HEK293 (cell line): ENCODE measurements at regions not wholly inside any gene's neighbourhood (a gene's known extent, or its start where the extent isn't known, plus 50 kb on each side); places are given as distances from the start of the nearest gene placed in this dataset.

Experiments used
- CTCF ChIA-PET: fragments of 350-600 bp; formaldehyde crosslinking; extraction: SDS; loops from one replicate; lab custom pipeline; 2021; ENCODE audit warnings: antibody characterized with exemption; lab: Yijun Ruan, JAX
- POLR2A ChIA-PET: fragments of 300-600 bp; formaldehyde crosslinking; extraction: SDS; loops from one replicate; lab custom pipeline; 2020; ENCODE audit warnings: antibody characterized with exemption, inconsistent platforms; lab: Yijun Ruan, JAX
- H3K27ac ChIP-seq: fragments of 200-500 bp; sonication (Bioruptor generic); 2 replicates; pipeline ENCODE4 v1.5.1; 2014; ENCODE audit warnings: low read depth, low read length, control low read depth, inconsistent platforms; ENCODE audit errors: extremely low read depth
- H3K36me3 ChIP-seq, 2 experiments: fragments of 200-500 bp in 1 of 2; sonication (Bioruptor generic) in 1 of 2; 1 replicate in 1 of 2; 2 replicates in 1 of 2; pipeline ENCODE4 v1.5.1; 2014 to 2017; ENCODE audit warnings: inconsistent platforms in 2 of 2, low read length in 2 of 2; ENCODE audit not compliant: control insufficient read depth in 2 of 2, insufficient read depth in 1 of 2
- H3K4me1 ChIP-seq: fragments of 200-500 bp; sonication (Bioruptor generic); 2 replicates; pipeline ENCODE4 v1.5.1; 2014; ENCODE audit warnings: mild to moderate bottlenecking, low read length, inconsistent platforms; ENCODE audit not compliant: control insufficient read depth, insufficient read depth
- H3K4me3 ChIP-seq: 2 replicates; pipeline ENCODE4 v1.5.1; 2011; ENCODE audit warnings: low read depth, mild to moderate bottlenecking, control low read depth, low read length, moderate library complexity
- H3K9me3 ChIP-seq: fragments of 200-500 bp; sonication (Bioruptor generic); 2 replicates; pipeline ENCODE4 v1.5.1; 2014; ENCODE audit warnings: low read depth, low read length, inconsistent platforms; ENCODE audit not compliant: control insufficient read depth, insufficient read depth
- ZFHX2 ChIP-seq: fragments of 450-650 bp; formaldehyde crosslinking; conservative IDR thresholded peaks from 2 replicates; pipeline ENCODE4 v1.5.1; 2016; ENCODE audit warnings: missing biosample characterization, missing genetic modification characterization
- ZFP41 ChIP-seq: fragments of 450-650 bp; formaldehyde crosslinking; IDR thresholded peaks from 2 replicates; pipeline ENCODE4 v1.5.1; 2016; ENCODE audit warnings: missing biosample characterization, missing genetic modification characterization, borderline replicate concordance
- ZNF138 ChIP-seq: fragments of 450-650 bp; formaldehyde crosslinking; IDR thresholded peaks from 2 replicates; pipeline ENCODE4 v1.5.1; 2016; ENCODE audit warnings: missing biosample characterization, missing genetic modification characterization, borderline replicate concordance
- ZNF354C ChIP-seq: fragments of 450-650 bp; formaldehyde crosslinking; IDR thresholded peaks from 2 replicates; pipeline ENCODE4 v1.5.1; 2016; ENCODE audit warnings: missing biosample characterization, missing genetic modification characterization, low read depth, borderline replicate concordance
- ZNF37A ChIP-seq: fragments of 450-650 bp; IDR thresholded peaks from 2 replicates; pipeline ENCODE4 v1.5.1; 2018; ENCODE audit warnings: missing biosample characterization, missing genetic modification characterization
- ZNF529 ChIP-seq: fragments of 450-650 bp; formaldehyde crosslinking; IDR thresholded peaks from 2 replicates; pipeline ENCODE4 v1.5.1; 2017; ENCODE audit warnings: missing genetic modification characterization, missing biosample characterization; ENCODE audit not compliant: insufficient replicate concordance
- ZNF560 ChIP-seq: fragments of 450-650 bp; formaldehyde crosslinking; IDR thresholded peaks from 2 replicates; pipeline ENCODE4 v1.5.1; 2017; ENCODE audit warnings: missing biosample characterization, missing genetic modification characterization, borderline replicate concordance
- ZNF561 ChIP-seq: fragments of 450-650 bp; IDR thresholded peaks from 2 replicates; pipeline ENCODE4 v1.5.1; 2018; ENCODE audit warnings: missing biosample characterization, missing genetic modification characterization, borderline replicate concordance
- ZNF585B ChIP-seq: fragments of 450-650 bp; formaldehyde crosslinking; IDR thresholded peaks from 2 replicates; pipeline ENCODE4 v1.5.1; 2016; ENCODE audit warnings: missing biosample characterization, missing genetic modification characterization
- ZNF610 ChIP-seq: fragments of 450-650 bp; formaldehyde crosslinking; IDR thresholded peaks from 2 replicates; pipeline ENCODE4 v1.5.1; 2016; ENCODE audit warnings: missing biosample characterization, missing genetic modification characterization, borderline replicate concordance
- ZNF654 ChIP-seq: fragments of 450-650 bp; formaldehyde crosslinking; IDR thresholded peaks from 2 replicates; pipeline ENCODE4 v1.5.1; 2016; ENCODE audit warnings: low read depth, missing biosample characterization, missing genetic modification characterization
- ZNF747 ChIP-seq: fragments of 450-650 bp; formaldehyde crosslinking; IDR thresholded peaks from 2 replicates; pipeline ENCODE4 v1.5.1; 2016; ENCODE audit warnings: missing biosample characterization, missing genetic modification characterization
- TF ChIP-seq, protein P1 (sequence below): fragments of 450-650 bp; formaldehyde crosslinking; conservative IDR thresholded peaks from 2 replicates; pipeline ENCODE4 v1.5.1; 2016; ENCODE audit warnings: low read depth, missing biosample characterization, missing genetic modification characterization
- TF ChIP-seq, protein P2 (sequence below): fragments of 450-650 bp; formaldehyde crosslinking; IDR thresholded peaks from 2 replicates; pipeline ENCODE4 v1.5.1; 2017; ENCODE audit warnings: missing biosample characterization, missing genetic modification characterization
- TF ChIP-seq, protein P3 (sequence below): fragments of 450-650 bp; formaldehyde crosslinking; IDR thresholded peaks from 2 replicates; pipeline ENCODE4 v1.5.1; 2017; ENCODE audit warnings: missing biosample characterization, missing genetic modification characterization
- TF ChIP-seq, protein P4 (sequence below): fragments of 450-650 bp; formaldehyde crosslinking; IDR thresholded peaks from 2 replicates; pipeline ENCODE4 v1.5.1; 2016; ENCODE audit warnings: missing biosample characterization, missing genetic modification characterization, borderline replicate concordance
- TF ChIP-seq, protein P5 (sequence below): fragments of 450-650 bp; formaldehyde crosslinking; IDR thresholded peaks from 2 replicates; pipeline ENCODE4 v1.5.1; 2016; ENCODE audit warnings: missing biosample characterization, missing genetic modification characterization

DNA sequence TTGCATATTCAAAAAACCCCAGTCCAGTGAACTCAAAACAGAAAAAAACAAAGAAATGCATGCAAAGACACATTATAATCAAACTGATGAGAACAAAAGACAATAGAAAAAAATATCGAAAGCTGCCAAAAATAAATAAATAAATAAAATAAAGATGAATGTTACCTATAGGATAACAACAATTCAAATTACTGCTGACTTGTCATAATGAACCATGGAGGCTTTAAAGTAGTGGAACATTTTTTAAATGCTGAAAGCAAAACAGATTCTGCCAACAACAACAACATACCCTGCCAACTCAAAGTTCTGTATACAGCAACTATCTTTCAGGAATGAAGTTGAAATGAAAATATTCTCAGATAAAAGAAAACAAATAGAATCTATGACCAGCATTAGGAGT, 116.6 kb downstream of the CBLN1 start:
- Histone ChIP-seq H3K4me3 (no peak overlapping the region), H3K9me3 (no peaks in the 10 kb centered on the region), H3K4me1 (no peaks in the 10 kb centered on the region), H3K36me3 (no peaks in the 10 kb centered on the region), H3K27ac (no peak overlapping the region)
- TF ChIP-seq ZFHX2 (no peak), ZNF654 (tag by site-specific recombination) (no peak), ZFP41 (tag by site-specific recombination) (no peak), ZNF354C (tag by site-specific recombination) (no peak), ZNF585B (no peak), ZNF610 (tag by site-specific recombination) (no peak), ZNF561 (tag by site-specific recombination) (no peak)
- TF ChIP-seq, protein P1, sequence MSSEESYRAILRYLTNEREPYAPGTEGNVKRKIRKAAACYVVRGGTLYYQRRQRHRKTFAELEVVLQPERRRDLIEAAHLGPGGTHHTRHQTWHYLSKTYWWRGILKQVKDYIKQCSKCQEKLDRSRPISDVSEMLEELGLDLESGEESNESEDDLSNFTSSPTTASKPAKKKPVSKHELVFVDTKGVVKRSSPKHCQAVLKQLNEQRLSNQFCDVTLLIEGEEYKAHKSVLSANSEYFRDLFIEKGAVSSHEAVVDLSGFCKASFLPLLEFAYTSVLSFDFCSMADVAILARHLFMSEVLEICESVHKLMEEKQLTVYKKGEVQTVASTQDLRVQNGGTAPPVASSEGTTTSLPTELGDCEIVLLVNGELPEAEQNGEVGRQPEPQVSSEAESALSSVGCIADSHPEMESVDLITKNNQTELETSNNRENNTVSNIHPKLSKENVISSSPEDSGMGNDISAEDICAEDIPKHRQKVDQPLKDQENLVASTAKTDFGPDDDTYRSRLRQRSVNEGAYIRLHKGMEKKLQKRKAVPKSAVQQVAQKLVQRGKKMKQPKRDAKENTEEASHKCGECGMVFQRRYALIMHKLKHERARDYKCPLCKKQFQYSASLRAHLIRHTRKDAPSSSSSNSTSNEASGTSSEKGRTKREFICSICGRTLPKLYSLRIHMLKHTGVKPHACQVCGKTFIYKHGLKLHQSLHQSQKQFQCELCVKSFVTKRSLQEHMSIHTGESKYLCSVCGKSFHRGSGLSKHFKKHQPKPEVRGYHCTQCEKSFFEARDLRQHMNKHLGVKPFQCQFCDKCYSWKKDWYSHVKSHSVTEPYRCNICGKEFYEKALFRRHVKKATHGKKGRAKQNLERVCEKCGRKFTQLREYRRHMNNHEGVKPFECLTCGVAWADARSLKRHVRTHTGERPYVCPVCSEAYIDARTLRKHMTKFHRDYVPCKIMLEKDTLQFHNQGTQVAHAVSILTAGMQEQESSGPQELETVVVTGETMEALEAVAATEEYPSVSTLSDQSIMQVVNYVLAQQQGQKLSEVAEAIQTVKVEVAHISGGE (tag by site-specific recombination) = no peak
- TF ChIP-seq, protein P2, sequence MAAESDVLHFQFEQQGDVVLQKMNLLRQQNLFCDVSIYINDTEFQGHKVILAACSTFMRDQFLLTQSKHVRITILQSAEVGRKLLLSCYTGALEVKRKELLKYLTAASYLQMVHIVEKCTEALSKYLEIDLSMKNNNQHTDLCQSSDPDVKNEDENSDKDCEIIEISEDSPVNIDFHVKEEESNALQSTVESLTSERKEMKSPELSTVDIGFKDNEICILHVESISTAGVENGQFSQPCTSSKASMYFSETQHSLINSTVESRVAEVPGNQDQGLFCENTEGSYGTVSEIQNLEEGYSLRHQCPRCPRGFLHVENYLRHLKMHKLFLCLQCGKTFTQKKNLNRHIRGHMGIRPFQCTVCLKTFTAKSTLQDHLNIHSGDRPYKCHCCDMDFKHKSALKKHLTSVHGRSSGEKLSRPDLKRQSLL = no peak
- TF ChIP-seq, protein P3, sequence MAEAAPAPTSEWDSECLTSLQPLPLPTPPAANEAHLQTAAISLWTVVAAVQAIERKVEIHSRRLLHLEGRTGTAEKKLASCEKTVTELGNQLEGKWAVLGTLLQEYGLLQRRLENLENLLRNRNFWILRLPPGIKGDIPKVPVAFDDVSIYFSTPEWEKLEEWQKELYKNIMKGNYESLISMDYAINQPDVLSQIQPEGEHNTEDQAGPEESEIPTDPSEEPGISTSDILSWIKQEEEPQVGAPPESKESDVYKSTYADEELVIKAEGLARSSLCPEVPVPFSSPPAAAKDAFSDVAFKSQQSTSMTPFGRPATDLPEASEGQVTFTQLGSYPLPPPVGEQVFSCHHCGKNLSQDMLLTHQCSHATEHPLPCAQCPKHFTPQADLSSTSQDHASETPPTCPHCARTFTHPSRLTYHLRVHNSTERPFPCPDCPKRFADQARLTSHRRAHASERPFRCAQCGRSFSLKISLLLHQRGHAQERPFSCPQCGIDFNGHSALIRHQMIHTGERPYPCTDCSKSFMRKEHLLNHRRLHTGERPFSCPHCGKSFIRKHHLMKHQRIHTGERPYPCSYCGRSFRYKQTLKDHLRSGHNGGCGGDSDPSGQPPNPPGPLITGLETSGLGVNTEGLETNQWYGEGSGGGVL = no peak
- POLR2A ChIA-PET = no interaction called here
- CTCF ChIA-PET = no interaction called here

DNA sequence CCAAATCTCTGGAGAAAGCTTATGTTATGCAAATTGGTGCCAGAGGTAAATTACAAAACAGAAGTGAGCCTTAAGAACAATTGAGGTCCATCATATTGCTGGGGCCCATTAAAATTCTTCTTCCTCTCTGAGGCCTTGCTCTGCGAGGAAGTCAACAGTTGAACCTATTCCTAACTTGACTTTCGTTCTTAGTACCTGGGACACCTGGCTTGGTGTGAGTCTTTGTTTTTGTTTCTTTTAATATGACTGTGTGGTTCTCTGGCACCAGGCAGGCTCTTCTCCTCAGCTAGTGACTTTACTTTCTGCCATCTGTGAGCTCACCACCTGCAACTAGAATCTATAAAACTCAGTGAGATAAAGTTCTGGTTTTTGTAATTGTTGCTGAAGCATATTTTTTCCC, 120.4 kb downstream of the CBLN1 start:
- TF ChIP-seq, protein P4, sequence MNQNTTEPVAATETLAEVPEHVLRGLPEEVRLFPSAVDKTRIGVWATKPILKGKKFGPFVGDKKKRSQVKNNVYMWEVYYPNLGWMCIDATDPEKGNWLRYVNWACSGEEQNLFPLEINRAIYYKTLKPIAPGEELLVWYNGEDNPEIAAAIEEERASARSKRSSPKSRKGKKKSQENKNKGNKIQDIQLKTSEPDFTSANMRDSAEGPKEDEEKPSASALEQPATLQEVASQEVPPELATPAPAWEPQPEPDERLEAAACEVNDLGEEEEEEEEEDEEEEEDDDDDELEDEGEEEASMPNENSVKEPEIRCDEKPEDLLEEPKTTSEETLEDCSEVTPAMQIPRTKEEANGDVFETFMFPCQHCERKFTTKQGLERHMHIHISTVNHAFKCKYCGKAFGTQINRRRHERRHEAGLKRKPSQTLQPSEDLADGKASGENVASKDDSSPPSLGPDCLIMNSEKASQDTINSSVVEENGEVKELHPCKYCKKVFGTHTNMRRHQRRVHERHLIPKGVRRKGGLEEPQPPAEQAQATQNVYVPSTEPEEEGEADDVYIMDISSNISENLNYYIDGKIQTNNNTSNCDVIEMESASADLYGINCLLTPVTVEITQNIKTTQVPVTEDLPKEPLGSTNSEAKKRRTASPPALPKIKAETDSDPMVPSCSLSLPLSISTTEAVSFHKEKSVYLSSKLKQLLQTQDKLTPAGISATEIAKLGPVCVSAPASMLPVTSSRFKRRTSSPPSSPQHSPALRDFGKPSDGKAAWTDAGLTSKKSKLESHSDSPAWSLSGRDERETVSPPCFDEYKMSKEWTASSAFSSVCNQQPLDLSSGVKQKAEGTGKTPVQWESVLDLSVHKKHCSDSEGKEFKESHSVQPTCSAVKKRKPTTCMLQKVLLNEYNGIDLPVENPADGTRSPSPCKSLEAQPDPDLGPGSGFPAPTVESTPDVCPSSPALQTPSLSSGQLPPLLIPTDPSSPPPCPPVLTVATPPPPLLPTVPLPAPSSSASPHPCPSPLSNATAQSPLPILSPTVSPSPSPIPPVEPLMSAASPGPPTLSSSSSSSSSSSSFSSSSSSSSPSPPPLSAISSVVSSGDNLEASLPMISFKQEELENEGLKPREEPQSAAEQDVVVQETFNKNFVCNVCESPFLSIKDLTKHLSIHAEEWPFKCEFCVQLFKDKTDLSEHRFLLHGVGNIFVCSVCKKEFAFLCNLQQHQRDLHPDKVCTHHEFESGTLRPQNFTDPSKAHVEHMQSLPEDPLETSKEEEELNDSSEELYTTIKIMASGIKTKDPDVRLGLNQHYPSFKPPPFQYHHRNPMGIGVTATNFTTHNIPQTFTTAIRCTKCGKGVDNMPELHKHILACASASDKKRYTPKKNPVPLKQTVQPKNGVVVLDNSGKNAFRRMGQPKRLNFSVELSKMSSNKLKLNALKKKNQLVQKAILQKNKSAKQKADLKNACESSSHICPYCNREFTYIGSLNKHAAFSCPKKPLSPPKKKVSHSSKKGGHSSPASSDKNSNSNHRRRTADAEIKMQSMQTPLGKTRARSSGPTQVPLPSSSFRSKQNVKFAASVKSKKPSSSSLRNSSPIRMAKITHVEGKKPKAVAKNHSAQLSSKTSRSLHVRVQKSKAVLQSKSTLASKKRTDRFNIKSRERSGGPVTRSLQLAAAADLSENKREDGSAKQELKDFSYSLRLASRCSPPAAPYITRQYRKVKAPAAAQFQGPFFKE = no peak
- TF ChIP-seq ZNF37A (no peak), ZNF747 (tag by site-specific recombination) (no peak), ZNF654 (tag by site-specific recombination) (no peak), ZNF138 (no peak), ZNF529 (no peak), ZNF560 (no peak)
- TF ChIP-seq, protein P5, sequence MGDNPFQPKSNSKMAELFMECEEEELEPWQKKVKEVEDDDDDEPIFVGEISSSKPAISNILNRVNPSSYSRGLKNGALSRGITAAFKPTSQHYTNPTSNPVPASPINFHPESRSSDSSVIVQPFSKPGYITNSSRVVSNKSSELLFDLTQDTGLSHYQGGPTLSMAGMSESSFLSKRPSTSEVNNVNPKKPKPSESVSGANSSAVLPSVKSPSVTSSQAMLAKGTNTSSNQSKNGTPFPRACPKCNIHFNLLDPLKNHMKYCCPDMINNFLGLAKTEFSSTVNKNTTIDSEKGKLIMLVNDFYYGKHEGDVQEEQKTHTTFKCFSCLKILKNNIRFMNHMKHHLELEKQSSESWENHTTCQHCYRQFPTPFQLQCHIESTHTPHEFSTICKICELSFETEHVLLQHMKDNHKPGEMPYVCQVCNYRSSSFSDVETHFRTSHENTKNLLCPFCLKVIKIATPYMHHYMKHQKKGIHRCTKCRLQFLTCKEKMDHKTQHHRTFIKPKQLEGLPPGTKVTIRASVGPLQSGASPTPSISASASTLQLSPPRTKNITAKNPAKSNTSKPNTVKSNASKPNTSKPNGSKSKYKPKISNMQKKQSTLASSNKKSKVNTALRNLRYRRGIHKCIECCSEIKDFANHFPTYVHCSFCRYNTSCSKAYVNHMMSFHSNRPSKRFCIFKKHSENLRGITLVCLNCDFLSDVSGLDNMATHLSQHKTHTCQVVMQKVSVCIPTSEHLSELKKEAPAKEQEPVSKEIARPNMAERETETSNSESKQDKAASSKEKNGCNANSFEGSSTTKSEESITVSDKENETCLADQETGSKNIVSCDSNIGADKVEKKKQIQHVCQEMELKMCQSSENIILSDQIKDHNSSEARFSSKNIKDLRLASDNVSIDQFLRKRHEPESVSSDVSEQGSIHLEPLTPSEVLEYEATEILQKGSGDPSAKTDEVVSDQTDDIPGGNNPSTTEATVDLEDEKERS (tag by site-specific recombination) = no peak
- CTCF ChIA-PET = no interaction called here
- H3K36me3 ChIP-seq = no peaks in the 10 kb centered on the region
- H3K4me3 ChIP-seq = no peak overlapping the region
- no peaks in the 10 kb centered on the region for H3K9me3 ChIP-seq
- no peaks in the 10 kb centered on the region for H3K4me1 ChIP-seq
- POLR2A ChIA-PET = no interaction called here
- H3K27ac ChIP-seq = no peak overlapping the region
